ENCODE measurements at regions not wholly inside any gene's neighbourhood (a gene's known extent, or its start where the extent isn't known, plus 50 kb on each side); places are given as distances from the start of the nearest gene placed in this dataset.

DNA sequence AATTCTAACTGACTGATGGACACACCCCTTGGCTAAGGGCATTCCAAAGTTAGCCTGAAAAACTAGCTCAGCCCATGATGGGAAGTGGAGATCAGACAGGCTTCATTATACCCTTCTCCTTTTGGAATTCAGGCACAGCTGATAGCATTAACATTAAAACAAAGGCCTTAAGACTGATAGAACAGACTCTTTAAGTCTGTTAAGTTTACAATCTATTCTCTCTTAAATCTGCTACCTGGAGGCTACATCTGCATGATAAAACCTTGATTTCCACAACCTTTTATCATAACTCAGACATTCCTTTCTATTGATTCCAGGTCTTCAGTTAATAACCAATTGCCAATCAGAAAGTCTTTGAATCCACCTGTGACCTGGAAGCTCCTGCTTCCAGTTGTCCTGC, 281.4 kb downstream of the TUSC1 start:
- no peak overlapping the region for H3K4me3 ChIP-seq (replicated peaks; ENCODE audit: low read depth, low read length)
- no peak for DNase-seq (ENCODE audit: extremely low read depth, low read depth)
- no peak for TF ChIP-seq CTCF (IDR thresholded peaks at IDR 0.05; ENCODE audit: low read depth, low read length, missing control alignments)

DNA sequence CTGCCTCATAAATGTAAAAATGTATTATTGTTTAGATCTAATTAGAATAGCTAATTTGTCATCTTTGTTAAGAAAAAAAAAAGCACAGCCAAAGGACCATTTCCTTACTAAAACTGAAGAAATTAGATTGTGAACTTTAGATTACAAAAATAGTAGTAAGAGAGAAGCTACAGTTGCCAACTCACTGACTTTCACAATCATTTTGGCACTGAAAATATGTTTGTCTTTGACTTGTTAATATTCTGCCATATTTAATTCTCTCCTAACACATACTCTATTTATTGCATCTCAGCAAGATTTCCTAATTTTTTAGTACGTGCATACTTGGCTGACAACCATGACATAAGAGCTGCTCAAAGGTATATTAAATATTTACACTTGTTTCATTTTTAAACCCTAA, 297.1 kb downstream of the TUSC1 start:
- DNase-seq (ENCODE audit: extremely low read depth, low read depth), result no peak
- H3K4me3 ChIP-seq (replicated peaks; ENCODE audit: low read depth, low read length), result no peak overlapping the region
- TF ChIP-seq CTCF (IDR thresholded peaks at IDR 0.05; ENCODE audit: low read depth, low read length, missing control alignments), result no peak

GRCh38 chr9:25377039-25377438, 301.2 kb downstream of the TUSC1 start:
- TF ChIP-seq CTCF (IDR thresholded peaks at IDR 0.05; ENCODE audit: low read depth, low read length, missing control alignments), result no peak
- DNase-seq (ENCODE audit: extremely low read depth, low read depth), result no peak
- H3K4me3 ChIP-seq (replicated peaks; ENCODE audit: low read depth, low read length), result no peak overlapping the region

GRCh38 chr9:25374281-25374680, 304.0 kb downstream of the TUSC1 start:
- no peak overlapping the region for H3K4me3 ChIP-seq (replicated peaks; ENCODE audit: low read depth, low read length)
- DNase-seq (ENCODE audit: extremely low read depth, low read depth), result no peak
- no peak for TF ChIP-seq CTCF (IDR thresholded peaks at IDR 0.05; ENCODE audit: low read depth, low read length, missing control alignments)

GRCh38 chr9:25366906-25367305, 311.3 kb downstream of the TUSC1 start:
- DNase-seq (ENCODE audit: extremely low read depth, low read depth), result no peak
- no peak overlapping the region for H3K4me3 ChIP-seq (replicated peaks; ENCODE audit: low read depth, low read length)
- no peak for TF ChIP-seq CTCF (IDR thresholded peaks at IDR 0.05; ENCODE audit: low read depth, low read length, missing control alignments)

DNA sequence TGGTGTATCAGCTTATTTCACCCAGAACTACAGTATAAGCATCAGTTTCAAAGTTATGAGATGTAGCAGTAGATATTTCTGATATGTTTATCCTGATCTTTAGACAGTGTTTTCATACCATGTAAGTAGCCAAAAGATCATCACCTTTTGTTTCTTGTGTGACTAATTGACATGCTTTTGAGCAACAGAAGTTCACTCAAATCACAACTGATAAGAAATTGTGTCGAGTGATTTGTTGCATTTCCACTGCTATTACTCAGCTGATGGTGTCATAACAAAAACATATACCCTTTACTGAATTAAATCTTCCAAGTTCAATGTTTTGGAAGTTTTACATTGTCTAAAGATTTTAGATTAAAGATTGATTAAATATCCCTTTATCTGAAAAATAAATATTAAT, 324.5 kb downstream of the TUSC1 start:
- H3K4me3 ChIP-seq (replicated peaks; ENCODE audit: low read depth, low read length), result no peak overlapping the region
- TF ChIP-seq CTCF (IDR thresholded peaks at IDR 0.05; ENCODE audit: low read depth, low read length, missing control alignments), result no peak
- no peak for DNase-seq (ENCODE audit: extremely low read depth, low read depth)

DNA sequence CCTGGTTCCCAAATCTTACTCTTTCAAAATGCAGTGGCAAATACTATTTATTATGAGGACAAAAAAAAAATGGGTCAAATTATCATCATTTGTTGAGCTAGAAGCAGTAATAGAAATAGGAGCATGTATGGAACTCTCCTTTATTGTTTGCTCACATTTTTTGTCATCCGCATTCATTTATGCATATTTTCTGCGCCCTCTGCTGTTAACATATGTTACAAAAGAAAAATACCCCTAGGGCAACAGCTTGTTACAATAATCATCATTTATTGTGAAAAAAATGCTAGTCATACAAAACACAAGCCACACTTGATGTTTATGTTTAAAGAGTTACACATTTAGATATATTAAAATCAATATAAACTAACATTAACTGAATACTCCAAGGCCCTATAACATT, 328.2 kb downstream of the TUSC1 start:
- no peak for TF ChIP-seq CTCF (IDR thresholded peaks at IDR 0.05; ENCODE audit: low read depth, low read length, missing control alignments)
- DNase-seq (ENCODE audit: extremely low read depth, low read depth), result no peak
- no peak overlapping the region for H3K4me3 ChIP-seq (replicated peaks; ENCODE audit: low read depth, low read length)

Data from HFF-Myc (cell line).